Activated T-helper 1 cell treated with anti-CD3 and anti-CD28 coated beads, Interleukin-12 subunit alpha, Interleukin-12 subunit beta, Interleukin-2, Interleukin-4 antibody, amounts not matched to agents 30 ng/mL and 10 ng/mL and 1 ng/mL, durations not matched to agents 14 hours and 24 hours and 36 hours (primary cell): ENCODE measurements at regions not wholly inside any gene's neighbourhood (a gene's known extent, or its start where the extent isn't known, plus 50 kb on each side); places are given as distances from the start of the nearest gene placed in this dataset.
"Not testable (repeated sequence)": the region's sequence is repeated elsewhere in the genome, so short reads cannot be mapped to it uniquely, and the experiment has no call there.

Experiments
- DNase-seq: peaks from one replicate; pipeline ENCODE4 v3.0.0; 2021; ENCODE audit warnings: low spot score
- H3K27ac Mint-ChIP-seq: one replicate; pipeline ENCODE4 v1.8.0; 2021; ENCODE audit warnings: mild to moderate bottlenecking, mixed read lengths
- H3K27me3 Mint-ChIP-seq: one replicate; pipeline ENCODE4 v1.8.0; 2022; ENCODE audit warnings: mild to moderate bottlenecking, moderate library complexity, mixed read lengths; ENCODE audit not compliant: insufficient read depth
- H3K36me3 Mint-ChIP-seq: one replicate; pipeline ENCODE4 v1.8.0; 2021; ENCODE audit warnings: low read depth, mixed read lengths
- H3K4me1 Mint-ChIP-seq: one replicate; pipeline ENCODE4 v1.8.0; 2021; ENCODE audit warnings: low read depth, mixed read lengths
- H3K4me3 Mint-ChIP-seq: one replicate; pipeline ENCODE4 v1.8.0; 2021; ENCODE audit warnings: mild to moderate bottlenecking, moderate library complexity, mixed read lengths
- H3K9me3 Mint-ChIP-seq: one replicate; pipeline ENCODE4 v1.8.0; 2021; ENCODE audit warnings: mixed read lengths
- intact Hi-C: fragments of 100-400 bp; cut with micrococcal nuclease; formaldehyde crosslinking; loops from one replicate; pipeline ENCODE4 v1.15.1; 2024

DNA sequence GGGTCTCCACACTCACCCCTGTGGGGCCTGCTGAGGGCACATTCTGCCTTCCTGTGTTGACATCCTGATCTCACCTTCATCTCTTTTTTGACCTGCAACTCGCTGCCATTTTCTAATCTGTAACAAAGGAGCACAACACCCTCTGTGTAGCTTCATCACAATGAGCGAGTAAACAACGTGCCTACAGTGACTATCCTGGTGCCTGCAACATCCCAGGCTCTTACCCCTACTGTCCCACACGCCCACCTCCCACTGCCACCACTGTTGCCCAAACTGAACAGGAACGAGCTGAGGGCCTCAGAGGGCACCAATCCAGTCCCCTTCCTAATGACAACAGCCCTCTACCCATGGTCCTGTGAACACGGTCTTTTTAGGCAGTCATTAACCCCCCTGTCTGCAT lies 102.2 kb upstream of the GJB6 start:
- H3K27ac Mint-ChIP-seq: no peak overlapping the region
- peaks cover 6% of the 10 kb centered on the region for H3K9me3 Mint-ChIP-seq
- no peak overlapping the region for H3K4me3 Mint-ChIP-seq
- no peak for DNase-seq
- intact Hi-C loops: no loop called here
- H3K36me3 Mint-ChIP-seq: no peaks in the 10 kb centered on the region
- H3K4me1 Mint-ChIP-seq: no peaks in the 10 kb centered on the region
- peaks cover 12% of the 10 kb centered on the region for H3K27me3 Mint-ChIP-seq

DNA sequence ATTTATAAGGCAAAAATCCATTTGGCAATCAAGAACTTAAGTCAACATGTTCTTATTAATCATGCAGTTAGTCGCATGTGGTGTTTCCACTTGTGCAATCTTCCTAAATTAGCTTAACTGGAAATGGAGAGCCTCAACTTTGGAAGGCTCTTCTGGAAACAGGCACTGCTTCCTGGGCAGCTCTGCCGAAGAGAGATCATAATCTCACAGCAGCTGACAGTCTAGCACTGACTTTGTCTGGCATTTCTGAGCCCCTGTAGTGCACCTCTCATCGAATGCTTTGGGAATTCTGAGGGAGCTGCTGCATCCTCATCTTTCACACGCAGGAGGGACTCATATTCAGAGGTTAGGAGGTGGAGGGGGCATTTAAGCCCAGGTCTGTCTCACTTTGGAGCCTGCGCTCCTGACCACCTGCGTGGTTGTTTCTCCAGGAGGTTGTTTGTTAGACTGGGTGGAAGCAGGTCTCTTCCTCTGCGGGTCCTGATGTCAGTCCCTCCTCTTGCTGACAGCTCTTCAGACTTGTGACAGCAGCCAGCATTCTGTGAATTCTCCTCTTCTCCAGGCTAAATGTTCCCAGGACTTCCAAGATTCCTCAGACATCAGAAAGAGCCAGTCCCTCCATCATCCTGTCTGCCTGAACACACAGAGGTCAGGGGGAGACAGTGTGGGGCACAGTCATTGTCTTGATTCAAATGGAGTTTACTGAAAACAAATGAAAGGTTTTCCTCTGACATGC lies 100.4 kb upstream of the GJB6 start:
- peaks cover 14% of the 10 kb centered on the region for H3K27me3 Mint-ChIP-seq
- H3K27ac Mint-ChIP-seq: no peak overlapping the region
- peaks cover 14% of the 10 kb centered on the region for H3K9me3 Mint-ChIP-seq
- no peaks in the 10 kb centered on the region for H3K4me1 Mint-ChIP-seq
- intact Hi-C loops: no loop called here
- H3K4me3 Mint-ChIP-seq: no peak overlapping the region
- no peak for DNase-seq
- no peaks in the 10 kb centered on the region for H3K36me3 Mint-ChIP-seq

DNA sequence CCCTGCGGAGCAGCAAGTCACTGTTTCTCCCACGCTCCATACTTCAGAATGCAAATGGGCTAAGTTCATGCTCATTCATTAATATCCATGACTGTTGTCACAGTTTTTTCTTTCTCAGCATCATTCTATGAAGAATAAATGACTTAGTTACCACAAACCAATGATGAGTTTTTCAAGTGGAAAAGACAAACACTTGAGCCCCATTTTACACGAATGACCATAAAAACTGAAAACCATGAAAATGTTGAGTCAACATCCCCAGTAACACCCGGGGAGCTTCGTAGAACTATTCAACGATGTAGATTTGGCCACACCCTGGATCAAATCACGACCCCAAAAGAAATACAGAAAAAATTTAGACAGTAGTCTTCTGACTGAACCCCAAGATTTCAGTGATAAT lies 99.8 kb upstream of the GJB6 start:
- peaks cover 14% of the 10 kb centered on the region for H3K27me3 Mint-ChIP-seq
- intact Hi-C loops: no loop called here

DNA sequence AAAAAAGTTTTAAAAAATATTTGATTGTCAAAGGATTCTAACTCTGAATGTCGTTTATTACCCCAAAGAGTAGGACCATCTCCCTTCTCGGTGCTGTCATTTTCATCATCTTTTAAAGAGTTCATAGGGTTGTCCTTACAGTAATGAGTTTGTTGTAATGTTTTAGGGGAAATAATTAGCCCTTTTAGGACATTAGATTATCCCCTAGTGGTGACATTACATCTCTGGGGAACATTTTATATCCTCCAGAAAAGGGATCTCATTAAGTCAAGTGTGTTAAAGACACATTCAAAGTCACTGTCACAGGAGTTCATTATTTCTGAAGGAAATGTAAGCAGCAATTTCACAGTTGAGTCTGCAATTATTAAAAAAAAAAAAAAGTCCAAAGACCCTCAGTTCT lies 99.3 kb upstream of the GJB6 start:
- DNase-seq: no peak
- Mint-ChIP-seq H3K9me3 (peaks cover 23% of the 10 kb centered on the region), H3K4me1 (no peaks in the 10 kb centered on the region), H3K4me3 (no peak overlapping the region), H3K27ac (no peak overlapping the region), H3K36me3 (no peaks in the 10 kb centered on the region), H3K27me3 (peaks cover 14% of the 10 kb centered on the region)
- intact Hi-C loops: no loop called here

More for the DNA sequence above, 99.8 kb upstream of the GJB6 start:
- Mint-ChIP-seq H3K36me3 (no peaks in the 10 kb centered on the region), H3K9me3 (peaks cover 19% of the 10 kb centered on the region), H3K4me3 (no peak overlapping the region), H3K4me1 (no peaks in the 10 kb centered on the region), H3K27ac (no peak overlapping the region)
- no peak for DNase-seq

DNA sequence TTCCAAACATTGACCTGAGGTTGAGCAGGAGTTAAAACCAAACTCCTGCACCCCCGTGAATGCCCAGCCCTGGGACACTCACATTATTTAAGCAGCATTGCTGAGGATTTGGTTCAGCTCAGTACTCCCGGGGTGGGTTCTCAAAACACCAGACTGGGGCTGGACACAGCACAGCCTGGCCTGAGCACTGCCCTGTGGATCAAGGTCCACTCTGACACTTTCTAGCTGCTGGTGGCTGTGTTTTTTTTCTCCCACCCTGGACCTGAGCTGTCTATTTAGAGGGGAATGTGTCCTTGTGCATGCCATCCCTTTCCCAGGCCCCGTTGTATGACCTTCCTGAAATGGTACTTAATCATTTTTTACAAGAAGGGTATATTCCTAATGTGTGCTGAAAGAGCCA lies 94.7 kb upstream of the GJB6 start:
- Mint-ChIP-seq H3K27ac (no peak overlapping the region), H3K4me1 (no peaks in the 10 kb centered on the region)

DNA sequence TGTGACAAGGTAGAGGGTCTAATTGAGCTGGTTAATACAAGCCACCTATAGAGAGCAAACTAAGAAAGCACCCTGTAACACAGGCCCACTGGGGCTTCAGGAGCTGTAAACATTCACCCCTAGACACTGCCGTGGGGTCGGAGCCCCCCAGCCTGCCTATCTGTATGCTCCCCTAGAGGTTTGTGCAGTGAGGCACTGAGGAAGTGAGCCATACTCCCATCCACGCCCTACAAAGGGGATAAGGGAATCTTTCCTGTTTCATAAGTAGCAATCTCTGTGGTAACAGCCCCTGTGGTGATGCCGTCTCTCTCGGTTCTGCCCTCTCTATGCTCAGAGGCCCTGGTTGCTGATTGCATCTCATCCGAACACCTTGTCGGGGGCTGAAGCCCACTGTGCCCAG lies 94.2 kb upstream of the GJB6 start:
- intact Hi-C loops: no loop called here
- DNase-seq: no peak
- Mint-ChIP-seq H3K36me3 (no peaks in the 10 kb centered on the region), H3K27ac (no peak overlapping the region), H3K9me3 (peaks cover 33% of the 10 kb centered on the region), H3K27me3 (peaks cover 11% of the 10 kb centered on the region), H3K4me3 (no peak overlapping the region), H3K4me1 (no peaks in the 10 kb centered on the region)

More for the DNA sequence above, 94.7 kb upstream of the GJB6 start:
- intact Hi-C loops: no loop called here
- Mint-ChIP-seq H3K27me3 (peaks cover 11% of the 10 kb centered on the region), H3K9me3 (peaks cover 33% of the 10 kb centered on the region), H3K36me3 (no peaks in the 10 kb centered on the region), H3K4me3 (no peak overlapping the region)
- no peak for DNase-seq

DNA sequence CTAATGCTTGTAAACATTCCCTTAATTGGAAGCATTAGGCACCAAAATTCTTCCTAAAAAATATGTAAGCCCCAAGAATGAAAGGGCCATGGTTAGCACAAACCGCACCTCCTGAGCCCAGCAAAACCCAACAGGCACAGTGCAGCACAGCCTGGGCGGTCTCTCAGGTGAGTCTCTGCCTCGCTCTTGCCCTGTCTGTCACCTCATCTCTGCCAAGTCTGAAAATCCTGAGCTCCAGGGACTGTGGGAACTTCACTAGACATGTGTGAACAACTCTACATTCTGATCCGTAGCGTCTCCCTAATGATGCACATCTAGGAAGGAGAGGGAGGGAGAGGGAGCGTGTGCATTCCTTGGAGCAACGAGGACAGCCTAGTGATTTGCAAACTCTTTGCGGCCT lies 88.8 kb upstream of the GJB6 start:
- Mint-ChIP-seq H3K27me3 (peaks cover 7% of the 10 kb centered on the region), H3K9me3 (peaks cover 9% of the 10 kb centered on the region), H3K36me3 (no peaks in the 10 kb centered on the region), H3K4me1 (no peaks in the 10 kb centered on the region), H3K4me3 (no peak overlapping the region), H3K27ac (no peak overlapping the region)
- intact Hi-C loops: no loop called here
- no peak for DNase-seq

DNA sequence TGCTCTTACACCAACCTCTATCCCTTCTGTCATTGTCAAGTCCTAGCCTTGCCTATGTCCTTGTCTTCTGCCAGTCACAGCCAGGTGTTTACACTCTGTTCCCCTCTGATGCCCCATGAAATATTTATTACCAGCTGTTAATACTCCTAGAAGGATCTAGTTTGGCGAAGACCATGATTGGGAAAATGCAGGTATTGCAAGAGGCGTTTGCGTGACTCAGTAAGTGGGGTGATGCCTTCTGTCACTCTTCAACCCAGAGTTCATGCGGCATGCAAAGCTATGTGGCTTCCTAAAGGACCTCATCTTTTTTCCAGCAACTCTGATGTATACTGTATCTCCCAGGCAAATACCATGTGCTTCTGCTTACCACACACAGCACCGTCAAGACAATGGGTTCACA lies 81.8 kb upstream of the GJB6 start:
- no peaks in the 10 kb centered on the region for H3K36me3 Mint-ChIP-seq
- peaks cover 3% of the 10 kb centered on the region for H3K27me3 Mint-ChIP-seq
- no peak overlapping the region for H3K4me3 Mint-ChIP-seq
- H3K27ac Mint-ChIP-seq: no peak overlapping the region
- intact Hi-C loops: no loop called here
- H3K9me3 Mint-ChIP-seq: no peaks in the 10 kb centered on the region
- DNase-seq: no peak
- H3K4me1 Mint-ChIP-seq: no peaks in the 10 kb centered on the region

DNA sequence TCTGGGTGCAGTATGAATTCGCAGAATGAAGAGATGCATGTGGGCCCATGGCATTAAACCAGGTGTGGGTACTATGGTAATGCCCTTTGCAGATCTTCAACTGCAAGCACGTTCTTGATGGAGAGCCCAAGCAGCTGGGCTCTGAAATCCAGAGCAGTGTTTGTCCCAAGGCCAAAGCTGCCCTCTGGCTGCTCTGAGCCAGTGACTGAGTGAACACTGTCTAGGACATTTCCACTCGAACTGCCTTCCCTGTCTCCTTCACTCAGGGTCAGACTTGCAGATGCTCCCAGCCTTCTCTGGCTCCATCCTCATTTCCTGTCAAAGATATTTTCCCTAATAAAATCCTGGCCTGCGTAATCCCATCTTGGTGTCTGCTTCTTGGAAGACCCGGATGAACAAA lies 80.2 kb upstream of the GJB6 start:
- Mint-ChIP-seq H3K27ac (no peak overlapping the region), H3K9me3 (peaks cover 6% of the 10 kb centered on the region), H3K36me3 (no peaks in the 10 kb centered on the region), H3K27me3 (peaks cover 9% of the 10 kb centered on the region), H3K4me3 (no peak overlapping the region), H3K4me1 (no peaks in the 10 kb centered on the region)
- intact Hi-C loops: no loop called here
- no peak for DNase-seq

DNA sequence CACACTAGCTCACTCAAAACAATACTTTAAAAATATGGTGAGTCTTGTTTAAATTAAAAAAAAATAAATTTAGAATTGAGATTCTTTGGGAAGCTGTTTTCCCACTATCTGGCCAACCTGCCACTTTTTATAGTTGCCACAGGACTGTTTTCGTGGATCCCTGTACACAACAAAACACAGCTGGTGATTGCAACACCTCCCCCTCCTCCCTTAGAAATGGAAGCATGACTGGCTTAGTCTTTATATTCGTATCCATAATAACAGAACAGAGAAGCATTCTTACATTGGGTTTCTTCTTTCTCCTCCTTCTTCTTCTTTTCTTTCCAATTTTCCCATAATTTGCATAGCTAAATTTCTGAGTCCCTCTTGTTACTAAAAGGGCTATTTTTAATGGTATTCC lies 79.5 kb upstream of the GJB6 start:
- H3K4me3 Mint-ChIP-seq: no peak overlapping the region
- intact Hi-C loops: no loop called here

DNA sequence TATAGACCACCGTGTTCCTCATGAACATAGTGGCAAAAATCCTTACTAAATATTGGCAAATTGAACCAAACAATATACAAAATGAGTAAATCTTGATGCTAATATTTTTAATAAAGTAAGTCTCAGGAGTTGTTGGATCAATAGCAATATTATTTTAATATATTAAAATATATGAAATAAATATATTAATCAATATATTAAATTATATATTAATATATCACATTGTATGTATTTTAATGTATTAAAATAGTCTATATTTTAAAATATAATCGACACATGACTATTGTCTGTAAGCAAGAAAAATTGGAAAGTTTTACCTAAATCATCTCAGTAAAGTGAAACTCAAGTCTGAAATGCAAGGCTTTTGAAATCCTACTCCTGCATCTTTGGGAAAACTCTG lies 78.9 kb upstream of the GJB6 start:
- intact Hi-C loops: no loop called here
- Mint-ChIP-seq H3K9me3 (peaks cover 6% of the 10 kb centered on the region), H3K27ac (no peak overlapping the region)

More for the DNA sequence above, 79.5 kb upstream of the GJB6 start:
- Mint-ChIP-seq H3K27me3 (peaks cover 10% of the 10 kb centered on the region), H3K27ac (no peak overlapping the region), H3K9me3 (peaks cover 6% of the 10 kb centered on the region), H3K36me3 (no peaks in the 10 kb centered on the region), H3K4me1 (no peaks in the 10 kb centered on the region)
- no peak for DNase-seq

DNA sequence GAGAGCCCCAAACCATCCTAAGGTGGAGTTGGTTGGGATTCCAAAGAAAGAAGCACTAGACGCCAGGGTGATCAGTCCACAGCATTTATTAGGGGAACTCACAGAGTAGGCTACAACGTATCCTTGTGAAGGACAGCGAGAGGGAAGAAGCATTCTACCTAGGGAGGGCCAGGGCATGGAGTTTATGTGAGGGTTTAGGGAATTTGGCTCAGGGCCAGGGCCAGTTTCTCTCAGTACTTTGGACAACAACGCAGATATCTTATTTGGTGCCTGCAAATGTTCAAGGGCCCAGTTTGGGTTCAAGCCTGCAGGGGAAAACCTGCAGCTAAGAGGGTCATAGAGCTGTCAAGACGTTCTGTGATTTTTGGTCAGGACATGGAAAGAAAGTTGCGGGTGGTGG lies 73.9 kb upstream of the GJB6 start:
- Mint-ChIP-seq H3K27ac (no peak overlapping the region), H3K4me1 (no peaks in the 10 kb centered on the region), H3K27me3 (peaks cover 30% of the 10 kb centered on the region), H3K36me3 (peaks cover 3% of the 10 kb centered on the region), H3K9me3 (peaks cover 6% of the 10 kb centered on the region), H3K4me3 (no peak overlapping the region)
- DNase-seq: no peak
- intact Hi-C loops: loop anchor here (10.0 kb wide), 1 partner anchor 179 kb away; no protein-coding TSS in a partner anchor

More for the DNA sequence above, 78.9 kb upstream of the GJB6 start:
- peaks cover 11% of the 10 kb centered on the region for H3K27me3 Mint-ChIP-seq
- H3K4me3 Mint-ChIP-seq: no peak overlapping the region
- DNase-seq: no peak
- H3K36me3 Mint-ChIP-seq: no peaks in the 10 kb centered on the region
- no peaks in the 10 kb centered on the region for H3K4me1 Mint-ChIP-seq

DNA sequence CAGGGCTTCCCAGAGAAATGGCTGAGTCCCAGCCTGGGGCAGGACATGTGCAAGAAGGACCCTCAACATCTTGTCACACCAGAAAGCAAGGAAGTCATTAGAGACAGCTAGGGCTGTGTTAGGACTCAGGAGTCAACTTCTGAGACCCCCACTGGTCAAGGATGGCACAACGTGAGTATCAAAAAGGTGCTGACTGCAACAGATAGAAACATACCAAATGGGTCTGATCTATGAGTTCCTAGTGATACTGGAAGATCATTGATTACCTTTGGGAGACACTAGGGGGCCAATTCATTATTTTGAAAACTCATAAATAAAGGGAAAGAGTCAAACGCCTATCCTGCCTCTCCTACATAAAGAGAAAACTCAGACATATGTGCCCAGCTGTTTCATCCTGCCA lies 73.5 kb upstream of the GJB6 start:
- intact Hi-C loops: loop anchor here (10.0 kb wide), 1 partner anchor 179 kb away; no protein-coding TSS in a partner anchor
- Mint-ChIP-seq H3K36me3 (peaks cover 3% of the 10 kb centered on the region), H3K27ac (no peak overlapping the region)

DNA sequence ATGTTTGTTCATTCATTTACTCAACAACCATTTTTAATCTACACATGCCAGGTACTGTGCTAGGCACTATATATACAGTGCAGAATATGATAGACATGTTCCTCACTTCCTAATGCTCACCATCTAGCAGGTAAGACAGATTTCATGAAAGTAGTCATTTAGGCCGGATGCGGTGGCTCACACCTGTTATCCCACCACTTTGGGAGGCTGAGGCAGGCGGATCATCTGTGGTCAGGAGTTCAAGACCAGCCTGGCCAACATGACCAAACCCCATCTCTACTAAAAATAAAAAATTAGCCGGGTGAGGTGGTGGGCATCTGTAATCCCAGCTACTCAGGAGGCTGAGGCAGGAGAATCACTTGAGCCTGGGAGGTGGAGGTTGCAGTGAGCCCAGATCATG lies 71.9 kb upstream of the GJB6 start:
- H3K27ac Mint-ChIP-seq, H3K9me3 Mint-ChIP-seq, H3K36me3 Mint-ChIP-seq, DNase-seq, H3K4me3 Mint-ChIP-seq, H3K4me1 Mint-ChIP-seq: not testable (repeated sequence)
- intact Hi-C loops: loop anchor here (10.0 kb wide), 1 partner anchor 181 kb away; no protein-coding TSS in a partner anchor
- H3K27me3 Mint-ChIP-seq: peaks cover 42% of the 10 kb centered on the region

More for the DNA sequence above, 73.5 kb upstream of the GJB6 start:
- H3K4me3 Mint-ChIP-seq: no peak overlapping the region
- no peak for DNase-seq
- no peaks in the 10 kb centered on the region for H3K4me1 Mint-ChIP-seq
- H3K9me3 Mint-ChIP-seq: peaks cover 6% of the 10 kb centered on the region
- peaks cover 35% of the 10 kb centered on the region for H3K27me3 Mint-ChIP-seq
